ENCODE measurements at regions not wholly inside any gene's neighbourhood (a gene's known extent, or its start where the extent isn't known, plus 50 kb on each side); places are given as distances from the start of the nearest gene placed in this dataset.
"Not testable (repeated sequence)": the region's sequence is repeated elsewhere in the genome, so short reads cannot be mapped to it uniquely, and the experiment has no call there.

GRCh38 chr5:50302815-50303490, 138.1 kb downstream of the EMB start:
- H3K4me3 ChIP-seq (ENCODE audit: low read depth, low read length): no peak overlapping the region
- DNase-seq (ENCODE audit: low read depth): no peak
- TF ChIP-seq CTCF (IDR thresholded peaks at IDR 0.05; ENCODE audit: control insufficient read depth, extremely low read depth, insufficient read depth): no peak

GRCh38 chr5:50301756-50302155, 139.3 kb downstream of the EMB start:
- no peak overlapping the region for H3K4me3 ChIP-seq (ENCODE audit: low read depth, low read length)
- DNase-seq (ENCODE audit: low read depth): no peak
- no peak for TF ChIP-seq CTCF (IDR thresholded peaks at IDR 0.05; ENCODE audit: control insufficient read depth, extremely low read depth, insufficient read depth)

GRCh38 chr5:50300878-50301277, 140.2 kb downstream of the EMB start:
- H3K4me3 ChIP-seq (ENCODE audit: low read depth, low read length): no peak overlapping the region
- DNase-seq (ENCODE audit: low read depth): no peak
- no peak for TF ChIP-seq CTCF (IDR thresholded peaks at IDR 0.05; ENCODE audit: control insufficient read depth, extremely low read depth, insufficient read depth)

- H3K4me3 ChIP-seq (ENCODE audit: low read depth, low read length): no peak overlapping the region
- TF ChIP-seq CTCF (IDR thresholded peaks at IDR 0.05; ENCODE audit: control insufficient read depth, extremely low read depth, insufficient read depth): no peak
- DNase-seq (ENCODE audit: low read depth): no peak
These were observed 141.2 kb downstream of the EMB start for GRCh38 chr5:50299896-50300295.

GRCh38 chr5:50292735-50293394, 148.2 kb downstream of the EMB start:
- no peak for DNase-seq (ENCODE audit: low read depth)
- TF ChIP-seq CTCF (IDR thresholded peaks at IDR 0.05; ENCODE audit: control insufficient read depth, extremely low read depth, insufficient read depth): no peak
- H3K4me3 ChIP-seq (ENCODE audit: low read depth, low read length): no peak overlapping the region

- not testable (repeated sequence) for H3K4me3 ChIP-seq (ENCODE audit: low read depth, low read length); DNase-seq (ENCODE audit: low read depth)
These were observed 160.6 kb downstream of the EMB start for GRCh38 chr5:50280461-50280860.
